ENCODE measurements at regions not wholly inside any gene's neighbourhood (a gene's known extent, or its start where the extent isn't known, plus 50 kb on each side); places are given as distances from the start of the nearest gene placed in this dataset.
"Not testable (repeated sequence)": the region's sequence is repeated elsewhere in the genome, so short reads cannot be mapped to it uniquely, and the experiment has no call there.

DNA sequence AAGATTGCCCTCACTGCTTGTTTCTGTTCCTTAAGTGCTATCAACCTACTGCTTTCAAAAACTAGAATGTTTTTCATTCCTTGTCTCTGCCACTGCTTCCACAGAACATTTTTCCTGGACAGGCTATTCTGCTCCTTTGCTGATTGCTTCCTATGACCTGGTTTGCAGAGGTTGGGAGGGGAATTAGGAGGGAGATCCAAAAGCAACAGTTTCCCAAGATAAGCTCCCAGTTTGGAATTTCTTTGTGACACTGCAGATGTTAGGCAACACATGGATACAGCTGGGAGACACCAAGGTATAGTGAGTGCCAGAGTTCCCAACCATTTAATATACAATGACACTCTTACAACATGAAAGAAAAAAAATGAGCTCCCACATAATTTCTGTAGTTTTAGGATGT lies 1036.5 kb downstream of the ROBO2 start:
- no peak for DNase-seq (ENCODE audit: extremely low read depth, low read depth)

DNA sequence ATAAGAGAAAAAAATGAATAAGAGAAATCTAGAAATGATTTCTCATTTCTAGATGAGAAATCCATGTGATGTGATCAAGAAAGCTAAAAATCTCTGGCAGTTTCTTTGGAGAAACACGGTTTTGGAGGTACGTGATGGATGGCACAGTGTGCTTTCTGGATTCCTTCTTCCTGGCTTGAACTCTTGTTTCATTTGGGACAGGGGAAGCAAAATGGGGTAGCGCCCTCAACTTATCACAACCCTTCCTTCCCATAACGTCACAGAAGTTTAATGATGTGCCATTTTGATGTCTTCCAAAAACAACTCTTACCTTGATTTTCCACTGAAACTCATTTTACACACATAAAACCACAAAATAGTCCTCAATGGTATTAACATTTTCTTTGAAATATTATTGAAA lies 1037.3 kb downstream of the ROBO2 start:
- no peak for DNase-seq (ENCODE audit: extremely low read depth, low read depth)

DNA sequence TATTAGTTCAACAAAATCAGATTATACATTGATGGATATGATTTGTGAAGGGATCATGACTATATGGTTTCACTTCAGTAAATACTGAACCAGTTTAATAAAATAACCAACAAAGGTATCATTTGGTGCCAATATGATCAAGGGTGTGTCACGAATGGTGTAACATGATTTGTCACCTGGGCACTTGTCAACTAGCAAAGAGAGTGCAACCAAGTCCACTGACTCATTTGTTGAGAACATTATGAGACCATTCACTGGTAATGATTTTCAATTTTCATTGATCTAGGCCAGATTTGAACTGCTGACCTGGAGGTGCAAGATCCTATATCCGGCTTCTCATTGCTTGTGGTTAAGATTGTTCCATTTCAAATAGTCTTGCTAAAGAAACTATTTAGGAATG lies 1037.9 kb downstream of the ROBO2 start:
- DNase-seq (ENCODE audit: extremely low read depth, low read depth): no peak

DNA sequence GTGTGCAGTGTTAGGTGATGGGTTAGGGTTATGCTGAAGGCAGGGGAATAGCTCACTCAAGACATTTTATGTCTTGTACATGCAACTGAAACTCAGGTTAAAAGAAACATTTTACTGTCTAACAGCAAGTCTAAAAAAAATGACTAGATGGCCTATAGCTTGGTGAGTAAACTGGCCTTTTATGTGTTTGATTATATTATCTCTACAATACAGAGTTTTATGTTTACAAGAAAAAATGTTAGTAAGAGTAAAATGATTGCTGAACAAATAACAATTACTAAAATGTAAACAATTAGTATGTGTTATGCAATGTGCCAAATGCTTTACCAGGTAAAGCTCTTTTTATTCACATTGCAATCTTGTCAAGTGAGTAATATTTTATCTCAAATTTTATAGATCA lies 1039.6 kb downstream of the ROBO2 start:
- DNase-seq (ENCODE audit: extremely low read depth, low read depth): no peak

DNA sequence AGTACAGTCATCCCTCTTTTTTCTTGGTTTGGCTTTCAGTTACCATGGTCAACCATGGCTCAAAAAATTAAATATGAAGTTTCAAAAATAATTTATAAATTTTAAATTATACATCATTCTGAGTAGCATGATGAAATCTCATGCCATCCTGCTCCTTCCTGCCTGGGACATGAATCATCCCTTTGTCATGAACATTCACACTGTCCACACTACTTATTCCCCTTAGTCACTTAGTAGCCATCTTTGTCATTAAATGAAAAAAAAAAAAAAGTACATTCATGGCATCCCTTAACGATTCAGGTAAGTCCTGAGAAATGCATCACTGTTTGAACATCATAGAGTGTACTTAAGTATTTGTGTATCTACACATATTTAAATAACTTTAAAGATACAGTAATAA lies 1046.3 kb downstream of the ROBO2 start:
- DNase-seq (ENCODE audit: extremely low read depth, low read depth): no peak

DNA sequence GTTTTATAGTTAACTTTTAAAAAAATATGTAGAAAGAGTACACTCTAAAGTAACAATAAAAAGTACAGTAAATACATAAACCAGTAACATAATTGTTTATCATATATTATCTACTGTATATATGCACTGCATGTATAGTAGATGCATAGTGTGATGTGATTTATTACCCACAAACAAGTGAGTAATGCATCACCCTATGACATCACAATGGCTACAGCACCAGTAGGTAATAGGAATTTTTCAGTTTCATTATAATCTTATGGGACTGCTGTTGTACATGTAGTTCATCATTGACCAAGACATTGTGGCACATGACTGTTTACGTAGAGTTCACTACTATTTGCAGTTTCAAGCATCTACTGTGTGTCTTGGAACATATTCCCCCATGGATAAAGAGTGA lies 1047.2 kb downstream of the ROBO2 start:
- DNase-seq (ENCODE audit: extremely low read depth, low read depth): no peak

DNA sequence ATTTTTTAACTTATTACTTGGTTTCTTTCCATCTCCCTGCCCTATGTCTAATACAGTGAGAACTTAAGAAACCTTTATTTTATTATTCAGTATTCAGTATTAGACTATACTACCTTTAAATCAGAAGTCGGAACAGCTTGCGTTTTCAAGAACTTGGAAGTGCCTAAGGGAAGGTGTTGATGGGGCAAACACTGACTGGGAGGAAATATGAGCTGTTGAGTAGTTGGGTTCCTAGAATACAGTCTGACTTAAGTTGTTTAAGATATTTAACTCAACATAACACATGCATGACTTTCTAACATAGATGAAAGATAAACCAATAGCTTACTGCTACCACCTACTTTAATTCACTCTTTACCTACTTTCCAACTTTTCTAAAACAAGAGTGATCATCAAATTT lies 1048.1 kb downstream of the ROBO2 start:
- DNase-seq (ENCODE audit: extremely low read depth, low read depth): no peak

DNA sequence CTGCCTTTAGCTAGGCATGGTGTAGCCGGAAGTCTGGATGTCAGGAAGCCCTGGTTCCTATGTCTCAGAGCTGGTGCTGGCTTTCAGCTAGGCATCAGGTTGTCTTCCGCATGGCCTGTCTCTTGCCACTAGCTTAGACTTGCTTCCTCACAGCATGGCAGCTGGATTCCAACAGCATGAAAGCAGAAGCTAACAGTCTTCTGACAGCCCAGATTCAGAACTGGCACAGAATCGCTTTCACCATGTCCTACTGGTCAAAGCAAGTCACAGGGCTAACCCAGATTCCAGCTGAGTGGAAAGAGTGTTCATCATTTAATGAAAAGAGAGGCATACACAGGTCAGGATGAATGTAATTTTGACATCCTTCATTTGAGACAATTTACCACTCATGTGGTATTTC lies 1050.5 kb downstream of the ROBO2 start:
- no peak for DNase-seq (ENCODE audit: extremely low read depth, low read depth)

DNA sequence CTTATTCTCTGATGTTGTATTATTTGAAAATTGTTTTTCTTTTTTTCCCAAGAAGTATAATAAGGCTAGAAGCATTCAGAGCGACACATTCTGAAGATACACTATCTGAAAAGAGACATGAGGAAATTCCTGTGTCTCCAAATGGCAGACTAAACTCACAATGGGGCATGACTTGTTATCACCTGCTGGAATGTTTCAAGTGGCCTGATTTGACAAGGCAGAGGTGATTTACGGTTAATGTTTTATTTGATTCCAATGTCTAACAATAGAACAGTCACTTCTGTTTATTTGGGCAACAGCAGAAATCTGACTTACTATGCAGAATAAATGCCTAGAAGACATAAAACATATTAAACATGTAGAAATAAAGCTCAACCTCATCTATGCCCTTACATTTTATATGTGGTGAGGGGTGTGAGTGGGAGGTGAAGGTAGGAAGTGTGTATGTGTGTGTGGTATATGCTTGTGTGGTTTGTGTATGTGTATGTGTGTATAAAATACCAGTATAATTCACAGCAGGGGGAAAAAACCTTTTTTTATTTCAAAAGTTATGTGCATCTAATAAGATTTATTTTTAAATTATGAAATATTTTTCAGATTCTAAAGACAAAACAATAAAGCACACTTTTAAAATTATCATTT lies 1051.7 kb downstream of the ROBO2 start:
- DNase-seq (ENCODE audit: extremely low read depth, low read depth): no peak

DNA sequence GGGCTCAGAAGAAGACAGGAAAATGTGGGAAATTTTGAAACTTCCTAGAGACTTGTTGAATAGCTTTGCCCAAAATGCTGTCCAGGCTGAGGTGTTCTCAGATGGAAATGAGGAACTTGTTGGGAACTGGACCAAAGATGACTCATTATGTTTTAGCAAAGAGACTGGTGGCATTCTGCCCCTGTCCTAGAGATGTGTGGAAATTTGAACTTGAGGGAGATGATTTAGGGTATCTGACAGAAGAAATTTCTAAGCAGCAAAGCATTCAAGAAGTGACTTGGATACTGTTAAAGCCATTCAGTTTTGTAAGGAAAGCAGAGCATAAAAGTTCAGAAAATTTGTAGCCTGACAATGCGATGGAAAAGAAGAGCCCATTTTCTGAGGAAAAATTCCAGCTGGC lies 1052.7 kb downstream of the ROBO2 start:
- not testable (repeated sequence) for DNase-seq (ENCODE audit: extremely low read depth, low read depth)

DNA sequence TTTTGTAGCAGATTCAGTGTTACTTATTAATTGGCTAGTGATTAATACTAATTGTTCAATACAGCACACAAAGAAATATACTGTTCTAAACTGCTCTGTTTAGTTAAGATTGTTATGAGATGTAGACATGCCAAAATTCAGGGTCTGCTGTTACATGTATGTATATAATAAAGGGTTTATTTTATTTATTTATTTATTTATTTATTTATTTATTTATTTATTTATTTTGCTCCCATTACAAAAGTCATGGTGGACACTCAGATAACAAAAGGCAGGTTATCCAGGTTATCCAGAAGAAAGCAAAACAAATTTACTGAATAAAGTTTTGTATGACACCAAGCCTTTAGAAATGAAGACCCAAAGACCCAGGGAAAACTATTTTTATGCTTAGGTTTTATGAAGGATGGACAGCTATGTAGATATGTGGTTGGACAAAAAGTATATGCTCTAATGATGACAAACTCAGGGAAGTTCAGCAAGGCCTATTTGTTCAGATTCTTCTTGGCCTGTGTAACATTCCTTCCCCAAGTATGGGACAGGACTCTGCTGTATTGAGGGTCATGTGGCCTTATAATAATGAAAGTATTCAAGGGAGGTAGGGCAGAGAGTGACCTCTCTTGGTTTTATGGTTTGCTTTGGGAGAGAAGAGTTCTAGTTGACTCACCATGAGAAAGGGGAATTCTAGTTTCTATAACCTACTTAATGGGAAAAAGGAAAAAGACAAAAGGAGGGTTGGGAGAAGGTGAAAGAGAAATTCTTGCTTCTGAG lies 1056.8 kb downstream of the ROBO2 start:
- no peak for DNase-seq (ENCODE audit: extremely low read depth, low read depth)

DNA sequence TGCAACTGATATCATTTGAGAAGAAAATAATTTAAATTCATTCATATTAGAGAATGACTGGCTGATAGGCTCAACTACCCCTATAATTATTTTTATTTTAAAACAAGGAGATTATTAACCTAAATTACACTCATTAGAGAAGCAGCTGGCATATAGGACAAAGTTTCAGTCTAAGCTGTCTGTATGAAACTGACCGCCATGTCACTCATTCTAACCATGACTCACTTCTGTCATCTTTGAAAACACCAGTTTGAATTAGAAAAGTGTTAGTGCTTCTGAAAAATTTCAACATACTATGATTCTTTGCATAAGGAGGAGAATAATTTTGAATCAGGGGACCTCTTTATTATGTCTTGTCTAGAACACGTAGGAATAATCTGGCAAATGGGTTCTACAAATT lies 1058.5 kb downstream of the ROBO2 start:
- DNase-seq (ENCODE audit: extremely low read depth, low read depth): no peak

DNA sequence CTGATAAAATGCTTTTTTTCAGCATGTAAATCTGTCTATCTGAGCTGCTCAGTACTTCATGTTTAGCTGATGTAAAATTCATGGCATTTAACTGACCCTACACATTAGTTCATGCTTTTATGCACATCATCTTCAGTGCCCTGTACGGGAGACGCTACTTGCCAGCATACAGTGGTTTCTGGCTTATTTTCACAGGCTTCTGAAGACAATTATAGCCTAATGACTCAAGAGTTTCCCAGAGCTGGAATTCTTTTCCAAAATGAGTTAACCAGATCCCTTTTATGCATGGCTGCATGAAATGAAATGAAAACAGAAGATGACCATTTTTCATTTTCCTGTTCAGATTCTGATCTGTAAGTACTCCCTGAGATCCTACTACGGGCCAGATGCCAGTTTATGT lies 1061.5 kb downstream of the ROBO2 start:
- DNase-seq (ENCODE audit: extremely low read depth, low read depth): no peak

DNA sequence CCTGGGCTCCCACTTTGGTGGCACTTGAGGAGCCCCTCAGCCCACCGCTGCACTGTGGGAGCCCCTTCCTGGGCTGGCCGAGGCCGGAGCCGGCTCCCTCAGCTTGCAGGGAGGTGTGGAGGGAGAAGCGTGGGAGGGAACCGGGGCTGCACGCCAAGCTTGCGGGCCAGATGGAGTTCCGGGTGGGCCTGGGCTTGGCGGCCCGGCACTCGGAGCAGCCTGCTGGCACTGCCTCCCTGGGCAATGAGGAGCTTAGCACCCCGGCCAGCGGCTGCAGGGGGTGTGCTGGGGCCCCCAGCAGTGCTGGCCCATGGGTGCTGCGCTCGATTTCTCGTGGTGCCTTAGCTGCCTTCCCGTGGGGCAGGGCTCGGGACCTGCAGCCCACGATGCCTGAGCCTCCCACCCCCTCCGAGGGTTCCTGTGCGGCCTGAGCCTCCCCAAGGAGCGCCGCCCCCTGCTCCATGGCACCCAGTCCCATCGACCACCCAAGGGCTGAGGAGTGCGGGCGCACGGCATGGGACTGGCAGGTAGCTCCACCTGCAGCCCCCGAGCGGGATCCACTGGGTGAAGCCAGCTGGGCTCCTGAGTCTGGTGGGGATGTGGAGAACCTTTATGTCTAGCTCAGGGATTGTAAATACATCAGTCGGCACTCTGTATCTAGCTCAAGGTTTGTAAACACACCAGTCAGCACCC lies 1068.5 kb downstream of the ROBO2 start:
- not testable (repeated sequence) for DNase-seq (ENCODE audit: extremely low read depth, low read depth)

DNA sequence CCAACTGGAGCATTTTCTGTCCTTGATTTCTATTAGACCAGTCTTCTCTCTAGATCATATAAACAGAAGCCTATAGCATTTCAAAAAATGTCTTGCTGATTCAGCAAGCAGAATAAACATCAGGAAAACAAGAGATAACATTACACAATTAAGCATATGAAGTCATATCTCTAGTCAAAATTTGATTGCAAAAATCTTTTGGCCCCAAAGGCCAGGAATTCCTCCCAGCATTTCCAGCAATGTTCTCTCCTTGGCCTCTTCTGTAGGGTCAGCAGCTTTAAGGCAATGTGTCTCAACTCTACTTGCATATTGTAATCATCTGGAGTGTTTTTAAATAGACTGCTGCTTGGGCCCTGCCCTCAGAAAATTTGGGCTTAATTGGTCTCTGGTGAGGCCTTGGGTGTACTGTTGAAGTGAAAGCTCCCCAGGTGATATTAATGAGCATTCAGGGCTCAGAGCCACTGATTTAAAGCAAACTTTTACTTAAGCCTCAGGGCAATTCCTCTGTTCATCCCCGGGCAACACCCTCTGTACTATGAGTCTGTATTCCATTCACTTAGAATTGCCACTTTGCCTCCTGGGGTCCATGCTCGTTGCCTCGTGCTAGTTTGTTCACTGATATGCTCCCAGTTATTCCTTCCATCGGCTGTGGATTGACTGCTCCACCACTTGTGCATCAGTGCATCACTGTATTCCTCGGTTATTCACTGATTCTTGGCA lies 1072.6 kb downstream of the ROBO2 start:
- no peak for DNase-seq (ENCODE audit: extremely low read depth, low read depth)

DNA sequence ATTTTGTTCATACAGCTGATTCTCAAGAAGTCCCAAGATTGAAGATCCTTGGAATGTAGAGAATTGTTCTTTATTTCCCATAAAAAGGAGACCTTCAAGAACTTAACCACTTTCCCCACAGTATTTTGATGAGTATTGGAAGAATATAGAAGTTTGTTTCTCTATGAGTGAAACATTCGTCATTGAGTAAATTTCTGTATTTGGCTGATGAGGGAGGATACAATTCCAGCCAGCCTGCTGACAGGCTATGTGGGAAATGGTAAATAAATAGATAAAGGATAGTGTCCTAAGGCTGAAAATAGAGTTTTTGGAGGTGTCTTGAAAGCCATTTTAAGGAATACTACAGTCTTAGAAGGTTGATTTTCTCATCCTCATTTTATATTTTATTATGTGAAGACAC lies 1076.1 kb downstream of the ROBO2 start:
- no peak for DNase-seq (ENCODE audit: extremely low read depth, low read depth)

DNA sequence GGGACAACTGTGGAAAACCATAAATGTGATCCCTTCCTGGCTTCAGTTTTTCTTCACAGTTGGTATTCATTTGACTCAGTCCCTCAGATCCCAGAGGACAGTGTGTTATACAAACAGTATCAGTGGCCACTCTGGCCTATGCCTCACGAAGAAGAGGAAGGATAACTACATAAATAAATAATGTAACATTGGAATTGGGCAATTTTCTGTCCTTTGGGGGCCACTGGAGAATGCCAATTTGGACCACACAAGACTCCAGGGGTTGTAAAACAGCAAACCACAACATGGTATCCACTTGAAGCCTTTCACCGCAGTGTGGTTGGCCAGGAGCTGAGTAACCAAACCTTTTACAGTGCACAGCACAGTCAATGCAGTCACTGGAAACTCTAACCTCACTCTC lies 1077.0 kb downstream of the ROBO2 start:
- no peak for DNase-seq (ENCODE audit: extremely low read depth, low read depth)

DNA sequence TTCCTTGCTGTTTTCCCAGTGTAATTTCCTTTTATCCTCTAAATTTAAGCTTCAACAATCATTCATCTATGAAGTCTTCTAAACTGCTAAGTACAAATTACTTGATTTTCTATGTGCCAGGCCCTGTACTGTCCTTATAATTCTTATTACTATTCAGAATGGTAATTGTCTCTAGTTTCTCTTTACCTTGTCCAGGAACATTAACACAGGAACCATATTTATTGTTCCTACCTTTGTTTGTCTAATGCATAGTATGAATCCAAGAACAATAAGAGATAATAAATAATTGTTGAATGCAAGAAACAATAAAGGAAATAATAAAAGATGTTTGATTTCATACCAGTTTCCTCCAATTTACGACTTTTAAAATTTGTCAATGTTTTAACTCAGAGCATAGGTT lies 1083.2 kb downstream of the ROBO2 start:
- no peak for DNase-seq (ENCODE audit: extremely low read depth, low read depth)

DNA sequence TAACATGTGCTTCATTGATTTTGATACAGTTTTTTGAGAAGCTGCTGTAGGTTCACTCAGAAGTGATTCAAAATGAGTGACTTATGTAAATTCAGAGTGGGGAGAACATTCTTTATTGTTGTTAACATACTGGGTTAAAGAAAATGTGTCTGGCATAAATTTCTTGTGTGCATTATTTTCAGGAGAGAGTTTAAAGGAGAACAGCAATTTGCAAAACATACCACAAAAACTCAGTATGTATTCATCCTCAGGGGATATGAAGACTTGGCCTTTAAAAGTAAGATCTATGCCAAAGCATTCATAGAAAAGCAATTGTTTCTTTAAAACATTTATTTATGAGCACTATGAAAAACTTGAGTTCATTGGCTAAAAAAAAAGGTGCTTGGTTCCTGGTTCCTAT lies 1089.8 kb downstream of the ROBO2 start:
- no peak for DNase-seq (ENCODE audit: extremely low read depth, low read depth)

DNA sequence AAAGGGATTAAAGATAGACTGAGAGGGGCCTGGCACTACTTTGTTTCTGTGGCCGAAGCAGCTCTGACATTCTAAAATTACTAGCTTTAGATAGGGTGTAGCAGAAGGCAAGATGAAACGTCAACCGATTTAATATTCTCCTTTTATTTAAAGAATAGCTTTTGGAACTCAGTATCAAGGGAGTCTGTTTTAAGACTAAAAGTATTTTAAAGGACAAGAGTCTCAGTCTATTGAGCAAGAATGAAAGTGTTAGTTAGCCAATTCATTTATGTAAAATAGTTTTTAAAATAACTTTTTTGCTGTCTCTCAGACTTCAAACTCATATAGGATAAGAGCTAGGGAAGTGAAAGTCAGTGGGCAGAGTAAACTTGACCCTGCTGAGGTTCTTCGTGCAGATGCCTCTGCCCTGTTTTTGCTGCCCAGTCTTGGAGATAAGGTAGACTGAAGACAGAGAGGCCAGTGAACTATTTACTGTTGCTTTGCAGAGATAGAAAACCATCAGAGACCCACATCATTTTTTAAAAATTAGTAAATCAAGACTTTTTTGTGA lies 1090.9 kb downstream of the ROBO2 start:
- DNase-seq (ENCODE audit: extremely low read depth, low read depth): no peak

DNA sequence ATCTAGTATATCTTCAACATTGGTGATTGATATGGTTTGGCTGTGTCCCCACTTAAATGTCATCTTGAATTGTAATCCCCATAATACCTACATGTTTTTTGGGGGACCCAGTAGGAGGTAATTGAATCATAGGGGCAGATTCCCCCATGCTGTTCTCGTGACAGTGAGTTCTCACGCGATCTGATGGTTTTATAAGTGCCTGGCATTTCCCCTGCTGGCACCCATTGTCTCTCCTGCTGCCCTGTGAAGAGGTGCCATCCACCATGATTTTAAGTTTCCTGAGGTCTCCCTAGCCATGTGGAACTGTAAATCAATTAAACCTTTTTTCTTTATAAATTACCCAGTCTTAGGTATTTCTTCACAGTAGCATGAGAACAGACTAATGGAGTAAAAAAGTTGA lies 1094.6 kb downstream of the ROBO2 start:
- no peak for DNase-seq (ENCODE audit: extremely low read depth, low read depth)

Measured in NCI-H460 (cell line).